Right atrium auricular region (tissue), 2 donors: ENCODE measurements at regions not wholly inside any gene's neighbourhood (a gene's known extent, or its start where the extent isn't known, plus 50 kb on each side); places are given as distances from the start of the nearest gene placed in this dataset.

Experiments used
- DNase-seq: peaks from one replicate; pipeline ENCODE4 v3.0.0-alpha.2; 2019; ENCODE audit warnings: low spot score
- H3K27ac ChIP-seq, 2 donors: fragments of 200-600 bp; sonication (generic); 1 replicate in 1 of 2; 2 replicates in 1 of 2; pipeline ENCODE4 v1.5.1; 2016 to 2019
- H3K27me3 ChIP-seq, 2 donors: fragments of 200-600 bp; sonication (generic); one replicate each; pipeline versions ENCODE4 v1.5.1 to v1.6.0; 2017 to 2019
- H3K36me3 ChIP-seq: fragments of 200-600 bp; sonication (generic); one replicate; pipeline ENCODE4 v1.5.1; 2016
- H3K4me1 ChIP-seq, 2 donors: fragments of 200-600 bp; sonication (generic); one replicate each; pipeline versions ENCODE4 v1.5.1 to v1.6.0; 2017 to 2019
- H3K4me3 ChIP-seq, 2 donors: fragments of 200-600 bp; sonication (generic); 1 replicate in 1 of 2; 2 replicates in 1 of 2; pipeline ENCODE4 v1.5.1; 2017 to 2019; ENCODE audit warnings: mild to moderate bottlenecking in 1 of 2, moderate library complexity in 1 of 2
- H3K9me3 ChIP-seq, 2 donors: fragments of 200-600 bp; sonication (generic); one replicate each; pipeline ENCODE4 v1.5.1; 2019
- CTCF ChIP-seq, 2 donors: fragments of 200-600 bp; sonication (generic); IDR thresholded peaks; one replicate each; pipeline ENCODE4 v1.5.1; 2019; ENCODE audit warnings: antibody characterized with exemption in 2 of 2

- Histone ChIP-seq H3K4me3 (no peak overlapping the region), H3K4me1 (no peaks in the 10 kb centered on the region), H3K27me3 (no peaks in the 10 kb centered on the region), H3K27ac (no peak overlapping the region), H3K36me3 (no peaks in the 10 kb centered on the region), H3K9me3 (no peaks in the 10 kb centered on the region)
- DNase-seq, result no peak
- TF ChIP-seq CTCF (IDR thresholded peaks at IDR 0.05), result no peak
Observed at GRCh38 chr10:113319479-113319878, 233.4 kb upstream of the HABP2 start.

DNA sequence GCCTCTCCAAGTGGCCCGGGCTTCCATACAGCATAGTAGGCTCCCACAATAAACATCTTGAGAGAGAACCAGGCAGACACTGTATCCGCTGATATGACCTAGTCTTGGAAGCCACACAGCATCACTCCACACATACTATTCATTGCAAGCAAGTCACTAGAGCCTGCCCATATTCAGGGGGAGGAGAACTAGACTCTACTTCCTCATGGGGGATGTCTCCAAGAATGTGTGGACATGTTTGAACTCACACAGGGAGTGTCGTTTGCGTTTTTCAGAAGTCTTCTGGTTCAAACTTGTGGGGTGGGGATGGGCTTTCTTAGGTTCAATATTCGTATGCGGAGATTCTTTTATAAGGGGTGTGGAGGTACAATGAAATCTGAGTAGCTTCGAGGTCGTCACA is 232.6 kb upstream of the HABP2 start:
- H3K27ac ChIP-seq, result no peak overlapping the region
- TF ChIP-seq CTCF (IDR thresholded peaks at IDR 0.05), result no peak

DNA sequence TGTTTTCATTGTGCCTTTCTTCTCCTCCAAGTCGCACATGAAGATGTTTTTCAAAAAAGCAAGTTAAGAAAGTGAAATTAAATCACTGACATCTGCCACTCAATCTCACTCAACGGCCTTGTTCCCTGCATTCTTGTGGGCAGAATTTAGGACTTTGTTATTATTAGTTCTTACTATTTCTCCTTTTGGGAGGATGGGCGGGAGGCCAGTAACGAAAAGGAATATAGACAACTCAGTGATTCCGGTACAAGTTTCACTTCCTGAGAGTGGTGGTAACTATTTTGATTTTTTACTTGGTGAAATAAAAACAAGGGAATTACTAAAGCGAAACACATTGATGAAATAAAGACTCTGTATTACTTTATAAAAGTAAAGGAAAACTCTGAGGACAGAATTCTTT is 231.9 kb upstream of the HABP2 start:
- no peaks in the 10 kb centered on the region for H3K27me3 ChIP-seq
- TF ChIP-seq CTCF (IDR thresholded peaks at IDR 0.05), result no peak
- no peak overlapping the region for H3K4me3 ChIP-seq
- H3K27ac ChIP-seq, result no peak overlapping the region
- no peaks in the 10 kb centered on the region for H3K36me3 ChIP-seq
- peaks cover 0 to 2% of the 10 kb centered on the region in 2 donors for H3K4me1 ChIP-seq
- DNase-seq, result no peak
- H3K9me3 ChIP-seq, result no peaks in the 10 kb centered on the region

More for the DNA sequence above, 232.6 kb upstream of the HABP2 start:
- H3K4me1 ChIP-seq, result no peaks in the 10 kb centered on the region
- H3K27me3 ChIP-seq, result no peaks in the 10 kb centered on the region
- no peak for DNase-seq
- no peaks in the 10 kb centered on the region for H3K36me3 ChIP-seq
- H3K4me3 ChIP-seq, result no peak overlapping the region
- no peaks in the 10 kb centered on the region for H3K9me3 ChIP-seq

DNA sequence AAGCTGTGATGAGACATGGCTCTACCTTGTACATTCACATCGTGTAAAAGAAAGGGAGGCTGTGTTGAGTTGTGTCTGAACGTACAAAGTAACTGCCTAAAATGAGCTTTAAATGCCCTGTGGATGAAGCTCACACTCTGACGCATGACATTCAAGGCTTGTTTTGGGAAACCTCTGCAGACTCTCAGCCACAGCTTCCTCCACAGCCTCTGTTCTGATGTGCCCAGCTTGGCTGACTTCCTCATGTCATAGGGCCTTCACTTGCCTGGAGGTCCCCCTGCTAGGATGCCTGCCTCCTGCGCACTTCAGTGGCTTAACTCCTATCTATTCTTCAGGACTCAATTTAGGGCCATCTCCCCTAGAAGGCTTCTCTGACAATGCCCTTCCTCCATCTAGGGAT is 230.0 kb upstream of the HABP2 start:
- Histone ChIP-seq H3K27ac (no peak overlapping the region), H3K36me3 (no peaks in the 10 kb centered on the region), H3K4me1 (peaks cover 0 to 14% of the 10 kb centered on the region in 2 donors), H3K4me3 (no peak overlapping the region), H3K27me3 (no peaks in the 10 kb centered on the region), H3K9me3 (no peaks in the 10 kb centered on the region)
- DNase-seq, result no peak
- no peak for TF ChIP-seq CTCF (IDR thresholded peaks at IDR 0.05)

DNA sequence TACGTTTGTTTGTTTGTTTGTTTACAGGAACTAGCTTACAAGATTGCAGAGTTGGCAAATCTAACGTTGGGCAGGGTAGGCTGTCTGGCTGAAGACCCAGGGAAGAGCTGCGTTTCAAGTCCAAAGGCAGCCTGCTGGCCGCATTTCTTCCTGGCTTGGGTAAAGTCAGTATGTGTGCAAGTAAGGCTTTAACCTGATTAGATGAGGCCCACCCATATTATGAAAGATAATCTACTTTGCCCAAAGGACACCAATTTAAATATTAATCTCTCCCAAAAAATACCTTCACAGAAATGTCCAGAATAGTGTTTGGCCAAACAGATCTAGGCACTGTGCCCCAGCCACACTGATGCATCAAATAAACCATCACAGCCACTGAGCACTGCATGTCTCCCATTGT is 228.9 kb upstream of the HABP2 start:
- Histone ChIP-seq H3K36me3 (no peaks in the 10 kb centered on the region), H3K27ac (no peak overlapping the region)
- no peak for TF ChIP-seq CTCF (IDR thresholded peaks at IDR 0.05)

More for the DNA sequence above, 228.9 kb upstream of the HABP2 start:
- DNase-seq, result no peak
- Histone ChIP-seq H3K27me3 (no peaks in the 10 kb centered on the region), H3K4me3 (no peak overlapping the region), H3K4me1 (peaks cover 0 to 14% of the 10 kb centered on the region in 2 donors), H3K9me3 (no peaks in the 10 kb centered on the region)
